Dendritic cell treated with granulocyte-macrophage colony-stimulating factor and Interleukin-4, amounts not matched to agents 40 ng/mL and 50 ng/mL, for 4 days (primary cell): ENCODE measurements at regions not wholly inside any gene's neighbourhood (a gene's known extent, or its start where the extent isn't known, plus 50 kb on each side); places are given as distances from the start of the nearest gene placed in this dataset.

Source experiments
- H3K27ac Mint-ChIP-seq: one replicate; pipeline ENCODE4 v1.8.0; 2022; ENCODE audit warnings: mild to moderate bottlenecking, mixed read lengths
- H3K27me3 Mint-ChIP-seq: one replicate; pipeline ENCODE4 v1.8.0; 2022; ENCODE audit warnings: mild to moderate bottlenecking, mixed read lengths
- H3K36me3 Mint-ChIP-seq: one replicate; pipeline ENCODE4 v1.8.0; 2022; ENCODE audit warnings: low read depth, mixed read lengths
- H3K4me1 Mint-ChIP-seq: one replicate; pipeline ENCODE4 v1.8.0; 2022; ENCODE audit warnings: low read depth, mixed read lengths
- H3K4me3 Mint-ChIP-seq: one replicate; pipeline ENCODE4 v1.8.0; 2022; ENCODE audit warnings: mild to moderate bottlenecking, moderate library complexity, mixed read lengths
- H3K9me3 Mint-ChIP-seq: one replicate; pipeline ENCODE4 v1.8.0; 2022; ENCODE audit warnings: mixed read lengths
- intact Hi-C: fragments of 100-400 bp; cut with micrococcal nuclease; formaldehyde crosslinking; loops from one replicate; pipeline ENCODE4 v1.15.0; 2022

GRCh38 chr1:212495766-212496494, 63.2 kb downstream of the NENF start:
- H3K9me3 Mint-ChIP-seq, result peaks cover 2% of the 10 kb centered on the region
- peaks cover 2% of the 10 kb centered on the region for H3K27me3 Mint-ChIP-seq
- intact Hi-C loops, result loop anchor here (1.0 kb wide), 1 partner anchor 8 kb away; no protein-coding TSS in a partner anchor
- no peaks in the 10 kb centered on the region for H3K36me3 Mint-ChIP-seq
- H3K27ac Mint-ChIP-seq, result peak overlapping the region; percentile 70
- H3K4me3 Mint-ChIP-seq, result peak overlapping the region; percentile 40
- peaks cover 84% of the 10 kb centered on the region for H3K4me1 Mint-ChIP-seq

DNA sequence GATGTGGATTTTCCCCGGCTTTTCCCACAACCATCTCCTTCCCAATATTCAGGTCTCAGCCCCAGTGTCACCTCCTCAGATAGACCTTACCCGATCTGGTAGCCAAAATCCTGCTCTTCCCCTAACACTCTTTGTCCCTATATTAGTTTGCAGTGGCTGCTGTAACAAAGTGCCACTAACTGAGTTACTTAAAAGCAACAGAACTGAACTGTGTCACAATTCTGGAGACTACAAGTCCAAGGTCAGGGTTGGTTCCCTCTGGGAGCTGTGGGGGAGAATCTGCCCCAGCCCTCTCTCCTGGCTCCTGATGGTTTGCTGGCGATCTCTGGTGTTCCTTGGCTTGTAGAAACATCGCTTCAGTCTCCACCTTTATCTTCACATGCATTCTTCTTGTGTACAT, 64.0 kb downstream of the NENF start:
- Mint-ChIP-seq H3K9me3 (peaks cover 9% of the 10 kb centered on the region), H3K27me3 (peaks cover 2% of the 10 kb centered on the region), H3K4me1 (peaks cover 77% of the 10 kb centered on the region), H3K4me3 (no peak overlapping the region), H3K36me3 (no peaks in the 10 kb centered on the region), H3K27ac (peak overlapping the region; percentile 70)
- intact Hi-C loops, result loop anchor here (1.0 kb wide), 1 partner anchor 8 kb away; no protein-coding TSS in a partner anchor

DNA sequence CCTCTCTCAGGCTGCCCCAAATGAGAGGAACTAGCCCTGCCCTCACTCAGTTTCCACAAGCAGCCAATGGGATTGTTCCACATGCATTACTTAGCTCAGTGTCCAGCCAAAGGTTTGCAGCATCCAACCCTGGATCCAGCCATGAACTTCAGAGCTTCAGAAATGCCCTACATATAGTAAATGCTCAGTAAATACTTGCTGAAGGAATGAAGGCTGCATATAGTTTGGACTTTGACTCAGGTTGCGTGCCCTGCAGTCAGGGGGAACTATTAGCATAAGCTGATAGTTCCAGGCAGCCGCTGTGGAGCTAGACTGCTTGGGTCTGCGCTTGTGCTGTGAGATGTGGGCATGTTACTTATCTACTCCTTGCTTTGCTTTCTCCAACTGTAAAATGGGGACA, 64.8 kb downstream of the NENF start:
- peak overlapping the region; percentile 45 for H3K27ac Mint-ChIP-seq
- H3K36me3 Mint-ChIP-seq, result no peaks in the 10 kb centered on the region
- intact Hi-C loops, result no loop called here
- H3K27me3 Mint-ChIP-seq, result peaks cover 2% of the 10 kb centered on the region
- peaks cover 78% of the 10 kb centered on the region for H3K4me1 Mint-ChIP-seq
- H3K9me3 Mint-ChIP-seq, result peaks cover 9% of the 10 kb centered on the region
- no peak overlapping the region for H3K4me3 Mint-ChIP-seq

DNA sequence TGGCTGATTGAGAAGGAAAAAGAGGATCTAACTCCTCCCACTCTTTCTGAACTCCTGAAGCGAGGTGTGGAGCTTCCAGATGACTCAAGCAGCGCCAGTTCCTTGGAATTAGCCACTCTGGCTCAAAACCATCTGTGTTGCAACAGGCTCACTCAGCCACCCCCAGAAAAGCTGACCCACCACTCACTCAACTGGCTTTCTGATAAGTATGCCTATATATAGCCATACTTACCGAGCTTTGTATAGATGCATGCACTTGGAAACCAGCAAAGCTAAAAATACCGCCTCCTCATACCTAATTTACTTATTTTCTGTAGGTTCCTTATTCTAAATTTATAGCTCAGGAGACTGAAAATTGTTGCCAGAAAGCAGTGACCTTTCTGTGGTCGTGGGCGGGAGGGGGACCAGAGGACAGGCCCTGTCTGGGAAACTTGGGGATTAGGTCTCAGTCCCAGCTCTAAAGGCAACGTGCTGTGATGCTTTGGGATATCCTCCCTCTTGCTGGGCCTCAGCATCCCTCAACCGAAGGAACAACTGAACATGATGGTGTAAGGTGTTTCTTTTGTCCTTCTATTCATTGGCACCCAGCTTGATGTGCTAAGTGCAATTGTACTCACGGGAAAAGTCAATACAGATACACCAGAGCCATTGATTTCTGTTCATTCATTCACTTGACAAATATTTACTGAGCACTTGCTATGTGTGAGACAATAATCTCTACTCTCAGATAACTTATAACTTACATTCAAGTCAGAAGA, 65.7 kb downstream of the NENF start:
- no peaks in the 10 kb centered on the region for H3K36me3 Mint-ChIP-seq
- H3K4me1 Mint-ChIP-seq, result peaks cover 77% of the 10 kb centered on the region
- H3K4me3 Mint-ChIP-seq, result no peak overlapping the region
- peak overlapping the region; percentile 45 for H3K27ac Mint-ChIP-seq
- peaks cover 9% of the 10 kb centered on the region for H3K9me3 Mint-ChIP-seq
- peaks cover 2% of the 10 kb centered on the region for H3K27me3 Mint-ChIP-seq
- intact Hi-C loops, result no loop called here

DNA sequence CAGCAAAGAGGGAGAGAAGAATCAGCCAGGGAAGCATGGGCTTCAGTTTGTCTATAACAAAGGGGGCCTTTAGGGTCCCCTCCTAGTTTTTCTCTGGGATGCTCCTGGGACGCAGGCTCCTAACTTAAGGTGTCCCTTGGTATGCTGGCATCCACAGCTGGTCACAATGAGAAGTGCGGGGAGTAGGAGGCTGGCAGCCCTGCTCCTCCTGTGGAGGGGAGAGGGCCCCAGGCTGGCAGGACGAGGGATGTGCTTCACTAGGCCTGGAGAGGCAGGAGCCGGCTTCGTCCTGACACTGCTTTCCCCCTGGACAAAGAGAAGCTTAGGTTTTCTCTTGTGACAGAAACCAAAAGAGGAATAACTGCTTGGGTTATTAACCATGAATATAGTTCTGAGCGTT, 67.6 kb downstream of the NENF start:
- H3K4me1 Mint-ChIP-seq, result peaks cover 60% of the 10 kb centered on the region
- intact Hi-C loops, result no loop called here
- peaks cover 9% of the 10 kb centered on the region for H3K9me3 Mint-ChIP-seq
- no peak overlapping the region for H3K4me3 Mint-ChIP-seq
- no peak overlapping the region for H3K27ac Mint-ChIP-seq
- H3K36me3 Mint-ChIP-seq, result no peaks in the 10 kb centered on the region
- H3K27me3 Mint-ChIP-seq, result peaks cover 4% of the 10 kb centered on the region

GRCh38 chr1:212500983-212501382, 68.3 kb downstream of the NENF start:
- Mint-ChIP-seq H3K9me3 (peaks cover 9% of the 10 kb centered on the region), H3K36me3 (no peaks in the 10 kb centered on the region), H3K27ac (no peak overlapping the region), H3K4me3 (no peak overlapping the region), H3K4me1 (peaks cover 54% of the 10 kb centered on the region), H3K27me3 (peaks cover 8% of the 10 kb centered on the region)
- intact Hi-C loops, result no loop called here

DNA sequence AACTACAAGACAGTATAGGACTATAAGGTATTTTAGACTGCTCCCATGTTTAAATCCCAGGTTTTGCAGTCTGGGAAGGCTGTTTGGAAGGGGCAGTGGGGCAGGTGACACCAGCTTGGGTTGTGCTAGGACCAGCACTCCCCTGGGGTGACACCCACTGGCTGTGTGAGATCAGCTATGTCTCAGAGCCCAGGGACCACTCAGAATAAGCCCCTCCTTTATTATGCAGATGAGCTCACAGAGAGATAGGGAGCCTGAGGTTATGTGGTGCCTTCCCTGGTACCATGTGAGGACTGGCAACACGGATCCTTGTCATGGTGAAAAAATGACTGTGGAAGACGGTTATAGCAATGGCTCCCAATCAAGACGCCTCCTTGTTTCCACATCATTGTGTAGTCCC, 71.0 kb downstream of the NENF start:
- peaks cover 30% of the 10 kb centered on the region for H3K4me1 Mint-ChIP-seq

DNA sequence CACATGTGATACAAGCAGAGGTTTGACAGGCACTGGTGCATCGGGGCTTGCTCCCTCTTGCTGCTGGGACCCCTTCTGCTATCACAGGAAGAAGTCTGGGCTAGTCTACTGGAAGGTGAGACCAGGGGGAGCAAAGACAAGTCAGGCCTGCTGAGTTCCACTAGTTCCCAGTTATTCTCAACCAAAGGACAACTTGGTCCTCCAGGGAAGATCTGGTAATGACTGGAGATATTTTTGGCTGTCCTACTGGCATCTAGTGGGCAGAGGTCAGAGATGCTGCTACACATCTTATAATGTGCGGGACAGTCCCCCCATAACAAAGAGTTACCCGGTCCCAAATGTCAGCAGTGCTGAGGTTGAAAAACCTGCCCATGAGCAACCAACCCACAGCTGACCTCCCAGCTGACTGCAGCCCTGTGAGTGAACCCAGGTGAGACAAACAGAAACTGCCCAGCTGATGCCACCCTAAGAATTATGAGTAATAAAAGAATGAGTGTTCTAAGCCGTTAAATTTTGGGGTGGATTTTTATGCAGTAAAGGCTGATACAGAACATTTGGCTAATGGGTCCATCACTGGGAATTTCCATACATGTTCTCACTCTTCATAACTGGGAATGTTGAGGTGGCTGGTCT, 71.6 kb downstream of the NENF start:
- intact Hi-C loops, result no loop called here
- H3K27me3 Mint-ChIP-seq, result peaks cover 16% of the 10 kb centered on the region
- no peak overlapping the region for H3K4me3 Mint-ChIP-seq

More for the DNA sequence above, 71.0 kb downstream of the NENF start:
- Mint-ChIP-seq H3K4me3 (no peak overlapping the region), H3K27ac (no peak overlapping the region), H3K27me3 (peaks cover 13% of the 10 kb centered on the region), H3K9me3 (peaks cover 9% of the 10 kb centered on the region), H3K36me3 (no peaks in the 10 kb centered on the region)
- intact Hi-C loops, result no loop called here

GRCh38 chr1:212506666-212507065, 73.9 kb downstream of the NENF start:
- Mint-ChIP-seq H3K36me3 (no peaks in the 10 kb centered on the region), H3K4me3 (no peak overlapping the region), H3K27me3 (peaks cover 28% of the 10 kb centered on the region), H3K27ac (no peak overlapping the region), H3K4me1 (peaks cover 16% of the 10 kb centered on the region), H3K9me3 (no peaks in the 10 kb centered on the region)
- intact Hi-C loops, result no loop called here

More for the DNA sequence above, 71.6 kb downstream of the NENF start:
- peak overlapping the region; percentile 20 for H3K27ac Mint-ChIP-seq
- H3K36me3 Mint-ChIP-seq, result no peaks in the 10 kb centered on the region
- peaks cover 28% of the 10 kb centered on the region for H3K4me1 Mint-ChIP-seq
- H3K9me3 Mint-ChIP-seq, result peaks cover 9% of the 10 kb centered on the region

DNA sequence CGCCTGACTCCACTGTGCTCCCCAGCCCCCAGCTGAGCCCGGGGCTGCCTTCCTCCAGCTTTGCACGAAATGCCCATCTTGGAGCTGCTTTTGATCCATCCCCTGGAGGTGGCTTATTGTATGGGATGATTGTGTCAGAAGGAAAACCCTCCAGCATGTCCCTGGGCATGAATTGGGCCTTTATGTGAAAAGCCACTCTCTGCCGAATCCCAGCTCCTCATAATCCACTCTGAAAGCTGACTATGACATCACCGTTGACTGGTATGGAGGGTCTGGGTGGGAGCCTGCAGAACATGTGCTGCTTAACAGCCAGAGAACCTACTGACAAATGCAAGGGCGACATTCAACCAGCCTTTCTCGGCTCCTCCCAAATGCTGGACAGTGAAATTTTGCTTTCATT, 74.6 kb downstream of the NENF start:
- H3K4me3 Mint-ChIP-seq, result no peak overlapping the region
- intact Hi-C loops, result no loop called here
- H3K4me1 Mint-ChIP-seq, result peaks cover 10% of the 10 kb centered on the region
- H3K27ac Mint-ChIP-seq, result no peak overlapping the region
- H3K36me3 Mint-ChIP-seq, result no peaks in the 10 kb centered on the region
- H3K9me3 Mint-ChIP-seq, result no peaks in the 10 kb centered on the region
- H3K27me3 Mint-ChIP-seq, result peaks cover 35% of the 10 kb centered on the region

DNA sequence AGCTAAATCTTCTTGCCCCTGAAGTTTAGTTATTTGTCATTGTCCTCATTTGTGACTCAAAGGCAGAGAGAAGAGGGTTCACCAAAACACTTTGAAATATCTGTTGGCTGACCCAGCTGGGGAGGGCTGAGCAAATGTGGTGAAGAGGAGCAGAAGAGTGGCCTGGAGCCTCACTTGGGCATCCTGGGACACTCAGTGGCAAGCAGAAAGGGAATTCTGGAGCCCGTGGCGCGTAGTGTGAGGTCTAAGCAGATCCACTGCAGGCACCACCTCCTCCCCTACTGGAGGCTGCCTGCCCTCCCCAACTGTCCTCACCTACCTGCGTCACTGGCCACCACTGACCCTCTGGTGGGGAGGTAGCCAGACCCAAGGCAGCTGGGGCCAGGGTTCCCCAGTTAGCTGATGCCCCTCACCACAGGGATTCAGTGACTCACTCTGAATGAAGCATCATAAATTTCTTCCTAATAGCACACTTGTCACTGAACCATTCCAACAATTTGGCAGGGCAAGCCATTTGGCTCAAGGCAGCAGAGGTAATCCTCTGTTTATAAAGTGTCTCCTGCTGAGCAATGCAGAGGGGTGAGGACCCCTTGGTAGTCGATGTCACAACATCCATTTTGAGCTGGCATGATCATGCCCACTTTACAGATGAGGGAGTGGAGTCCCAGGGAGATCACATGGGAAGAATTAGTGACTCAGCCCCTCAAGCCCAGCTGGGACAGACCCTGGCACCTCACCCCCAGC, 80.3 kb downstream of the NENF start:
- intact Hi-C loops, result loop anchor here (10.0 kb wide), 1 partner anchor 82 kb away; no protein-coding TSS in a partner anchor
- Mint-ChIP-seq H3K4me1 (peaks cover 29% of the 10 kb centered on the region), H3K27ac (no peak overlapping the region), H3K9me3 (no peaks in the 10 kb centered on the region), H3K36me3 (no peaks in the 10 kb centered on the region), H3K27me3 (peaks cover 79% of the 10 kb centered on the region), H3K4me3 (no peak overlapping the region)

GRCh38 chr1:212513586-212513985, 80.9 kb downstream of the NENF start:
- Mint-ChIP-seq H3K36me3 (no peaks in the 10 kb centered on the region), H3K9me3 (no peaks in the 10 kb centered on the region), H3K4me3 (no peak overlapping the region), H3K27ac (no peak overlapping the region), H3K27me3 (peaks cover 78% of the 10 kb centered on the region), H3K4me1 (peaks cover 26% of the 10 kb centered on the region)
- intact Hi-C loops, result loop anchor here (10.0 kb wide), 1 partner anchor 81 kb away; no protein-coding TSS in a partner anchor

DNA sequence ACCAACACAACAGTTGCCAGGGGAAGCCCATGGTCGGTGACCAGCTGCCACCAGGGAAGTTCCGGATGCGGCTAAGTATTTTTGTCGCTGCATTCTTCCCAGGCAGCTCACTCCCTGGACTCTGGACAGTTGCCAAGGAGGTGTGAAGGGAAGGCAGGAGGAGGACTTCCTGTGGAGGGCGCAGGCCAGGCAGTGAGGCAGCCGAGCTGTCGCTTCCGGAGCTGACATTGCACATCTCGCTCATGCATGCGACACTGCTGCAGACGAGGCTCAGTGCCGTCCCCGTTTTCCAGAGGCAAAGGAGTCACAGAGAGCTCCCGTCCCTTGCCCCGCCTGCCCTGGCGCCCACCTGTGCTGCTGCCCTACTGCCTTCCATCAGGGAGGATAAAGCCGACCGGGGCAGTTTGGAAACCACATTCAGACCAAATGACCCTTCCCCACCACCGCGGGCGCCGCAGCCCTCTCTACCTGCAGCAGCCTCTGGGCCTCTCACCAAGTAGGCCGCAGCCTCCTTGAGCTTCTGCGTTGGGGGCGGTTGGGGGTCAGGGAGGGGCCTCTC, 81.4 kb downstream of the NENF start:
- Mint-ChIP-seq H3K36me3 (no peaks in the 10 kb centered on the region), H3K4me1 (peaks cover 22% of the 10 kb centered on the region), H3K27ac (peak overlapping the region; percentile 64), H3K4me3 (no peak overlapping the region), H3K9me3 (no peaks in the 10 kb centered on the region), H3K27me3 (peaks cover 76% of the 10 kb centered on the region)
- intact Hi-C loops, result loop anchor here (10.0 kb wide), 1 partner anchor 81 kb away; no protein-coding TSS in a partner anchor
